Choroid plexus epithelial cell (primary cell): ENCODE measurements at regions not wholly inside any gene's neighbourhood (a gene's known extent, or its start where the extent isn't known, plus 50 kb on each side); places are given as distances from the start of the nearest gene placed in this dataset.

Source experiments
- DNase-seq: peaks from one replicate; pipeline ENCODE4 v3.0.0-alpha.2; 2010; ENCODE audit warnings: low read depth
- H3K4me3 ChIP-seq: 2 replicates; pipeline ENCODE4 v1.5.1; 2011; ENCODE audit warnings: low read depth, mild to moderate bottlenecking, control low read depth, low read length, moderate library complexity
- TF ChIP-seq, protein P1 (sequence below): conservative IDR thresholded peaks from 2 replicates; pipeline ENCODE4 v1.5.1; 2011; ENCODE audit warnings: low read depth, mild to moderate bottlenecking, control low read depth, inconsistent platforms, low read length, moderate library complexity

DNA sequence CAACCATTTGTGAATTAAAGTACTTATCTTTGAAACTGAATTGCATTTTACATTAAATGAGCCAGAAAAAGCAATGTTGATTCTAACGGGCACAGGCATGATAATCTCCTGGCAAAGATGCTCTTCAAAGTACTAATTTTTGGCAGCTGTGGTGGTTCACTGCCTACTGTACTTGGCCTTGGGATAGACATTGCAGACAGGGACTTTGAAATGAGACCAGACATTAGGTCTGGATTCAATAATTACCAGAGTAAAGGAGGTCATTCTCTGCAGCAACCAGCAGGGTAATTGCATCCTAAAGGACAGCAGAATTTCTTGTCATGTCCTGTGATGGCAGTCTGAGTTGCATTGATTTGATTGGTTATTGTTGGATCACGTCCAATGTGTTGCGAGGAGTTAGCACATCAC is 986.5 kb downstream of the TDRD15 start:
- no peak overlapping the region for H3K4me3 ChIP-seq
- TF ChIP-seq, protein P1, sequence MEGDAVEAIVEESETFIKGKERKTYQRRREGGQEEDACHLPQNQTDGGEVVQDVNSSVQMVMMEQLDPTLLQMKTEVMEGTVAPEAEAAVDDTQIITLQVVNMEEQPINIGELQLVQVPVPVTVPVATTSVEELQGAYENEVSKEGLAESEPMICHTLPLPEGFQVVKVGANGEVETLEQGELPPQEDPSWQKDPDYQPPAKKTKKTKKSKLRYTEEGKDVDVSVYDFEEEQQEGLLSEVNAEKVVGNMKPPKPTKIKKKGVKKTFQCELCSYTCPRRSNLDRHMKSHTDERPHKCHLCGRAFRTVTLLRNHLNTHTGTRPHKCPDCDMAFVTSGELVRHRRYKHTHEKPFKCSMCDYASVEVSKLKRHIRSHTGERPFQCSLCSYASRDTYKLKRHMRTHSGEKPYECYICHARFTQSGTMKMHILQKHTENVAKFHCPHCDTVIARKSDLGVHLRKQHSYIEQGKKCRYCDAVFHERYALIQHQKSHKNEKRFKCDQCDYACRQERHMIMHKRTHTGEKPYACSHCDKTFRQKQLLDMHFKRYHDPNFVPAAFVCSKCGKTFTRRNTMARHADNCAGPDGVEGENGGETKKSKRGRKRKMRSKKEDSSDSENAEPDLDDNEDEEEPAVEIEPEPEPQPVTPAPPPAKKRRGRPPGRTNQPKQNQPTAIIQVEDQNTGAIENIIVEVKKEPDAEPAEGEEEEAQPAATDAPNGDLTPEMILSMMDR = no peak
- DNase-seq = no peak

DNA sequence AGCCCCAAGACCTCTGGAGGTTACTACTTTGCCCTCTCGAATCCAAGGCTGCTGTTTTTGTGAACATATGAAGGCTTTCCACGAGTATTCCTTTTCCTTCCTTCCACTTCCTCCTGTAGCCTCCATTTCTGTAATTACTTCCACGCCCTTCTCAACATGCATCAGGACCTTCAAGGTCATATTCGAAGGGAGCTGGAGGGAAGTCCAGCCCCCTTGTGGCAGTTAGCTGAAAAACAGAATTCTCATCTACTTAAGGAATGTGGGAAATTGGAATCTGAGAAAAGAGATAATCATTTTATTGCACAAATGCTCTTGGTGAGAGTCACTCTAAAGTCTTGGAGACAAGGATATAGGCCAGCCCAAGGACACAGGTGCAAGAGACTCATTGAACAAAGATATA is 1000.2 kb downstream of the TDRD15 start:
- peak; percentile 4 for DNase-seq
- H3K4me3 ChIP-seq = no peak overlapping the region
- TF ChIP-seq, protein P1 = peak; percentile 12

DNA sequence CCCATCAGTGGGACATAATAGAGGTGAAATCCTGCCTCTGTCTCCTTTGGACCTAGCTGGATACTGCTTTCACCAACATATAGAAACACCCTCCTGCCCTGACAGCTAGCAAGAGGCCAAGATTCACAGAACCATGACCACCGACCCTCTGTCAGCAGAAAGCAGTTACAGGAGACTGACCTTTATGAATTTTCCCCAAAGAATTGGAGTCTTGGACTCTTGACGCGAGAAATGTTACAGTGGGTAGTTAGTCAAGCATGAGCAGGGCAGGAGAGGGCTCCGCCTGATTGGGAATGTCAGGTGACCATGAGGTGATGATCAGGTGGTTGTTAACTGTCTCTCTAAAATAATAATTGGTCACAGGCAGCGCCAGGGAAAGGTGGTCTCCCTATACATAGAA is 1002.3 kb downstream of the TDRD15 start:
- H3K4me3 ChIP-seq = no peak overlapping the region
- TF ChIP-seq, protein P1 = no peak
- DNase-seq = no peak

DNA sequence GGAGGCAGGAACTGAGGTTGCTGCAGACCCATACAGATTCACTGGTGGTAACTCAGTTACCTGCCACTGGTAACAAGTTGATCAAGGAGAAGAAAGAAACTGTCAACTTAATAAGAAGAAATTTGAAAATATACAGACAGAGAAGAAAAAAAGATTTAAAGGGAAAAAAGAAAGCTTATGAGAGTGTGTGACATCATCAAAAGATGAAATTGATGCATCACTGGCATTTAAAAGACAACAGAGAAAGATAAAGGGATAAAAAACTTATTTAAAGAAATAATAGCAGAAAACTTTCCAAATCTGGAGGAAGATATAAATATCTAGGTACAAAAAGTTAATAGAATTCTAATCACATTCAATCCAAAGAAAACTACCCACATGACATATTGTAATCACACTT is 1003.2 kb downstream of the TDRD15 start:
- TF ChIP-seq, protein P1 = no peak
- no peak overlapping the region for H3K4me3 ChIP-seq
- DNase-seq = no peak

- TF ChIP-seq, protein P1 = no peak
- no peak for DNase-seq
Measured at GRCh38 chr2:22134421-22134820, 1010.7 kb downstream of the TDRD15 start.

DNA sequence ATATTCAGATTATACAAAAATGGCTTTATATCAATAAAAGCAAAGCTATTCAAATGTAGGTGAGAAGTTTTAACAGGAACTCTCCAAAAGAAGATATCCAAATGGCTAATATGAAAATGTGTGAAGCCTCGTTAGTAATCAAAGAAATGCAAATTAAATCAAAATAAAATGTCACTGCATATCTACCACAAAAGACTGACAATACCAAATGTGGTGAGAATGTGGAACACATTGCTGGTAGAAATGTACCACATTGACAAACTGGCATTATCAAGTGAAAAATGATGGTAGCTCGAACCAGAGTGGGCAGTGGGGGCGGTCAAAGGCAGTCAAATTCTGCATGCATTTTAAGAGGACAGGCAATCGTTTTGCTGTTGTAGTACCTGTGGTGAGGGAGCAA is 1012.7 kb downstream of the TDRD15 start:
- DNase-seq = no peak
- TF ChIP-seq, protein P1 = no peak

More at GRCh38 chr2:22134421-22134820, 1010.7 kb downstream of the TDRD15 start:
- no peak overlapping the region for H3K4me3 ChIP-seq

DNA sequence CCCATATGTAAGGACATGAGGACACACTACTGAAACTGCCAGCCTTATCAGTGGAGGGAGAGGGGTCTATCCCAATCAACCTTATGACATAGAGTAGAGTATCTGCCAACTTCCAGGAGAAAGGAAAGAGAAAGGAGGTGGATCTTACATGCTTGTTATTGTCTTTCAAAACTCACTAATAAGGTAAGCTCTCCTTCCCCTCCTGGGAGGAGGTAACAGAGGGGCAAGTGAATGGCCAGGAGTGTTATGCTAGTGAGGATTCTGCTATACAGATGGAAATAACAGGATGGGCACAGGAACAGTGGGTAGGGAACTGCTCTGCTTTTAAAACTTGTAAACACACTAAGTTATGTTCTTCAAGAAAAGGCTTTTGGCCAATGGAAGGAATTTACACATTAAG is 1020.1 kb downstream of the TDRD15 start:
- no peak for DNase-seq
- TF ChIP-seq, protein P1 = no peak
- no peak overlapping the region for H3K4me3 ChIP-seq

More for the DNA sequence above, 1012.7 kb downstream of the TDRD15 start:
- H3K4me3 ChIP-seq = no peak overlapping the region
